Activated effector memory CD4-positive, alpha-beta T cell treated with anti-CD3 and anti-CD28 coated beads, Interleukin-2, amount 50 U/mL, for 16 hours (primary cell): ENCODE measurements at regions not wholly inside any gene's neighbourhood (a gene's known extent, or its start where the extent isn't known, plus 50 kb on each side); places are given as distances from the start of the nearest gene placed in this dataset.

Experiments
- DNase-seq: peaks from one replicate; pipeline ENCODE4 v3.0.0-alpha.2; 2020

DNA sequence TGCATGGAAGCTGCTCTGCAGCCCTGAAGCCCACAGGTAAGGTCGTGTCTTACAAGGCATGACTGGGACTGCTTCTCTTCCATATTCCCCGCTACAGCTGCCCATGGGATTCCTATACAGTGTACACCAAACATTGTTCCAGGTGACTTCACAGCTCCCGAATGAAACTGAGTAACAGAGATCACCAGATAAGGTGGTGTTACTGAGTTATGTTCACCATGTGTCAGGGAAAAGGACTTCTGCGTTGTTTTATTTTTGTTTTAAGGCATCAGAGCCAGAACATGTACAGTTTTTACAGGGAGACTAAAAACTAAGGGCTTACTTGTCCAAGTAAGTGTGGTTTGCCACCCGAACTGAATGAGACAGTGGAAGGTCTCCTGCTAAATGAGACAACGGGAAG, 138.3 kb downstream of the CD83 start:
- no peak for DNase-seq

DNA sequence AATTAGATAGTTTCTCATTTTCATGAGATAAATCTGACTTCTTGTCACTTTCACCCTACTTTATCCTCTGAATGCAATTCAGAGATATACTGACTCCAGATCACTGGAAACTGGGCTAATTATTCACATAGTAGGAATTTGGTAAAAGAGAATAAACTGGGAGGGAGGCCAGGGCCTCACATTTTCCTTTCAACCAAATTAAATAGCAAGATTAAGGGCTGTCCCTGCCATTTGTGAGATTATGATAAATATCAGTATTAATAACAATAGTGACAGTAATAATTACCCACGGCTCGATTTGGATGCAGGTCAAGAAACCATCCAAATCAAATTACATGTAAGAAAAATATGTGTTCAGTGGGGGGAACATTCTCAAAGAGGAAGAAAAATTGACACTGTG, 140.5 kb downstream of the CD83 start:
- DNase-seq = no peak

DNA sequence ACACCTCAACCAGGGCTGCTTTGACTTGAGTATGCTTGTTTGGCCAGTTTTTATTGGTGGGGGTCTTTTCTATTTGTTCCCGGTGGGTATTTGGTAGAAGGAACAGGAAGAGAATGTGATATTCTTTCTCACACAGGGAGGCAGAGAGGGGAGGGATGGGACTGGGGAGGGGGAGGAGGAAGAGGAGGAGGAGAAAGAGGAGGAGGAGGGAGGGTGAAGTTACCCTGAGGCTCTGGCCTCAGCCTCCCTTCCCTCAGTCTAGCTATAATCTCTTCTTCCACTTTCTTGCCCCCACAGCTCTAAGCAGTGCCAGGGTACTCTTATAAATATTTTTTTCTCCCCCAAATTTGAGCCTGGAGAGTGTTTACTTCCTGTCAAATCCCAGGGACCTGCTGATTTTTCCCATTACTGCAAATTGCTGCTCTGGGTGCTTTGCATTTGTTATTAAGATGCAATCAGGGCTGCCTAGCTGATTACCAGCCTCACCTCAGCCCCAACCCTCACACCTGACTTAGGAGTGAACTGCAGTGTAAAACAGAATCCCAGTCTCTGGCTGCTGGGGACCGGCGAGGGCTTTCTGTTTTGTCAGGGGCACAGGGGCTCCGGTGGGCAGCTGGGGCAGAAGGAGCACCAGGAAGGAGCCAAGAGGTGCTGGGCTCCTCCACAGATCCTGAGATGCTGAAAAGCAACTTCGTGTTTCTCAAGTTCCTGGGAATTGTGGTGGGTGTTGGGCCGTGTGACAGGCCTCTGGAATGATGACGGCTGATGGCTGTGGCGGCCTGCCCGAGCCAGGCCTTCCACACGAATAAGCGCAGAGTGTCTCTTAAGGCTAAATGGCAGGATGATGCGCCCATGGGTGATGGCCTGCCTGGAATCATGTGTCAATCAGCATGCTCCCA, 141.4 kb downstream of the CD83 start:
- no peak for DNase-seq

DNA sequence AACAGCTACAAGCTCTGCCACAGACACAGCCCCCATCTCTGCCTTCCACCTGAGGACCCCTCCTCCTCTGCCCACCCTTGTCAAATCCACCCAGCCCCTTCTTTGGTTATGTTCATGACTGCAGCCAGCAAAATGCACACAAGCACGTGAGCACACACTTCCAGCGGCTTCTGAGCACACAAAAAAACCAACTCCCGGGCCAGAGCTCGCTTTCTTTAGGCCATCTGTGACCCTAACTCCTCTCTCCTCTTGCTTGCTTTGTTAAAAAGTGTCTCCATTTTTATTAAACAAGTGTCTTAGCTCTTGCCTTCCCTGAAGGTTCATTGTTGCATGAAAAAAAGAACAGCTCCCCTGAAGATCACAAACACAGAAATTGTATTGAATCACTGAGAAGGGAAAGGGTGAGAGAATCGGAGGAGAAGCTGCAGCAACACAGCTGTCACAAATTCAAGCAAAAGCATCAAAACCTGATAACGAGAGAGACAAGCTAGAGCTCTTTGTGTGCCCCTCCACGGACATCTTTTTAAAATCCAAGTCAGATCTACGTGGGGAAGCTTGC, 142.1 kb downstream of the CD83 start:
- DNase-seq = no peak

DNA sequence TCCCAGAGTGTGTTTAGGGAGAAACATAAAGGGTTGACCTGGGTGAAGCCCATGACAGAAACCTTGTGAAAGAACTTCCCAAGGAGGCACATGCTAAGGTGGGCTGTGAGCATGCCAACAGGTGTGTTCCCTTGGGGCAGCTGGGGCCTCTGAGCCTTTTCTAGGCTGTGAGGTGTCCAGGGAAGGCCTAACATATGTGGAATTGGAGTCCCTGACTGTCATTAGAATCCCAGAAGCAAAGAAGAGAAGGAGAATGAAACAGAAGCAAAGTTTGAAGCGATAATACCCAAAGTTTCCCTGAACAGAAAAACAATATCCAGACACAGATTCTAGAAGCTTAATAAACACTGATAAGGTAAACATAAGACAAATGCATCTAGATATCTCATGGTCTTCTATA, 143.3 kb downstream of the CD83 start:
- DNase-seq = no peak

DNA sequence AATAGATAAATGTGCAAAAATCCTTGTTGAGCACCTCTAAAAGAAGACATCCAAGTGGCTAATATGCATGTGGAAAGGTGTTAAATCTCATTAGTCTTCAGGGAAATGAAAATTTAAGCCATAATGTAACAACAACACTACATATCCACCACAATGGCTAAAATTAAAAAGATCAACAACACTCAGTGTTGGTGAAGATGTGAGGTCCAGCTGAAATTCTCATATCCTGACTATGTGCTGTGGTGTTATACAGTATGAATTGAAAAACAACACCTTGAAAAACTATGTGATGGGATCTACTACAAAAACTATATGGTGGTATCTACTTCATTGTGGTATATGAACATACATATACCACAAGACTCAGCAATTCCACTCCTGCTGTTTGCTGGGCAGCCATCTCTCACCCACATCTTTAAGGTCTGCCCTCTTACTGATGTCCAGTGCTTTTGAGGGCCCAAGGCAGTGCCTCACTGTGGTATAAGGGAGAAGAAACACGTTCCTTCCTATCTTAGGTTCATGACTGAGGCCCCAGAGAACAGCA, 146.4 kb downstream of the CD83 start:
- DNase-seq = no peak

DNA sequence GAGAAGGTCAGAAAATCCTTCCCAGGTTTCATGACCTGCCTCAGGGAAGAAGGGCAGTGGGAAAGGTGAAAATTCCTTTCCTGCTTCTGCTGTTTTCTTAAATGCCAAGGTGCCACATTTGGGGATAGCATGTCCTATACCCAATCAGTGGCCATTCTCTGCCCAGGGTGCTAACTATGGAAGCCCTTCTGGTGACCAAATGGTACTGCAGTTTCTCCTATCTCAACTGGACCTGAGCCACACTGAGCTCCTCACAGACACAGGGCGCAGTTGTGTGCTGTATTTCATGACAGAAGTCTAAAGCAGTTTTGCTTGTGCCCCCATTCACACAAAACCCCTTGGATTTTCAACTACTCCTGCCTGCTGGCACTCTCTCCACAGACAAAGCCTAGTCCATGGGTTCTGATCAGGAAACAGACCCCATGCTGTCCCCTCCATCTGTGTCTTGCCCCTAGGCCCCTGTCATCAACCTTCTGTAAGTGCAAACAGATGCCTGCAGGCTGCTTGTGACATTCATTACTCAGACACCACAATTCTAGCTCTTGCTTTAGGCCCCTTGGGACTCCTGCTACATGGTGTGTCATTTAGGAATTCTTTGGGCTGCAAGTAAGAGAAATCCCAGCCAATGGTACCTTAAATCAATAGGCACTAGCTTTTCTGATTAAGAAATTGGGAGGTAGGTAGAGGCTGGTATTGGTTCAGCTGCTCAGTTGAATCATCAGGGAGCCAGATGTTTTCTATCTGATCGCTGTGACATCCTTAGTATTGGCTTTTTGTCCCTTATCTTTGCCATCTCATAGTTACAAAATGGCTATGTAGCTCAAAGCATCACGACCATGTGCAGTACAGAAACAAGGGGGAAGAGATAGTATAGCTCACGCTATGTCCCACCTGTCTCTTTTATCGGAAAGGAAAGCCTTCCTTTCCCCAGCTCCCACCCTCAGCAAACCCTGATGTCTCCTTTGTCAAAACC, 147.8 kb downstream of the CD83 start:
- DNase-seq = no peak

DNA sequence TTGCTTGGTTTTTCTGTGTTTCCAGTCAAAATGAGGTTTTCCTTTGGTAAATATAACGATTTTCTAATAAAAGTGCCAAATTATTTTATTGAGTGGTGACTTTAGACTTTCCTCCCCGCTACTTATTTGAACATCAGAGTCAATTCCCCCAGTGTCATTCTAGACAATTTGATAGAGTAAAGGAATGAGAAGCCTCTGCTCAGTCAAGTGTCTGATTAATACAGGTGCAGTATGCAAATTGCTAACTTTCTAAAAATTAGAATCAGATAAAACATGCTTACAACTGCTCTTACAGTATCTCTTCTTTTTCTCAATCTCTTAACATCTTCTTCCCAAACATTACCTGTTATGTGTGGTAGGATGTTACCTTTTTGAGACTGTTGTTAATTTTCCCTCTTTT, 148.7 kb downstream of the CD83 start:
- DNase-seq = no peak

DNA sequence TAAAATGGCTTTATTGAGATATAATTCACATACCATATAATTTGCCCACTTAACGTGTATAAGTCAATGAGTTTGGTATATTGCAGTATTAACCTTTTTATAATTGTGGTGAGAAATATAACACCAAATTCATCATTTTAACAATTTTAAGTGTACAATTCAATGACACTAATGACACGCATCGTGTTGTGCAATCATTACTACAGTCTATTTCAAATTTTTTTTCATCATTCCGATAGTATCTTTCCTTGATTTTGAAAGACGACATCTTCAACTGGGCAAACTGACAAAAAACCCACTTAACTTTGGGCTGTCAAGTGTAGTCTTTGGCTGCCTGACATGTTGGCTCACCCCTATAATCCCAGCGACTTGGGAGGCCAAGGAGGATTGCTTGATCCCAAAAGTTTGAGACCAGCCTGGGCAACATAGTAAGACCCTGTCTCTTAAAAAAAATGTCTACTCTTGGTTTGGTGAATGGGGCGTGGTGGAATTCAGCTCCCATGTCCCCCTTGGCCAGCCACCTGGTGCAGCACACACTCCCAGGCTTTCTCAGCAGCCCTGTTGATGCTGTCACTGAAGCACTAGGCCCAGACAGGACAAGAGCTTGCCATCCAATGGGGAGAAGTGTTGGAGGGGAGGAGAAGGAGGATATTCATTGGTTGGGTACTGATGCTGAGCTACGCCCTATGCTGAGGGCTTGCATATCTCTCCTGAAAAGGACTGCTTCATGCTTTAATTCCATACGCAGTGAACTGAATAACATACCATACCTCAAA, 150.5 kb downstream of the CD83 start:
- no peak for DNase-seq

DNA sequence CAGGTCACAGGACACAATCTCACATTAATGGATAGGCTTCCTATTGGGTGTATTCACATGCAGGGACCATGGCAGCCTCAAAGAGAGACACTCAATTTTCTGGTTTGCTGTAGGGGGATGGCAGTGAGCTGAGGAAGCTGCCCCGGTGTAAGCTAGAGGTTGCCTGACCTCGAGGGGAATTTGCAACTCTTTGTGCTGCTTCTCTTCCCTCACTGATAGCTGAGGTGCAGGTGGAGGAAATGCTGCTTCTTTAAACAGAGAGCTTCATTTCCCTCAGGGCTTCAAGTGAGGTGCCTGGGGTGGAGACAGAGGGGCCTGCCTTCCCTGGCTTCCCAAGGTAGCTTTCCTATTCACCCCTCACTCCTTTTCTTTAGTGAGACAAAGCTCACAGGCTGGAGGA, 151.9 kb downstream of the CD83 start:
- no peak for DNase-seq

DNA sequence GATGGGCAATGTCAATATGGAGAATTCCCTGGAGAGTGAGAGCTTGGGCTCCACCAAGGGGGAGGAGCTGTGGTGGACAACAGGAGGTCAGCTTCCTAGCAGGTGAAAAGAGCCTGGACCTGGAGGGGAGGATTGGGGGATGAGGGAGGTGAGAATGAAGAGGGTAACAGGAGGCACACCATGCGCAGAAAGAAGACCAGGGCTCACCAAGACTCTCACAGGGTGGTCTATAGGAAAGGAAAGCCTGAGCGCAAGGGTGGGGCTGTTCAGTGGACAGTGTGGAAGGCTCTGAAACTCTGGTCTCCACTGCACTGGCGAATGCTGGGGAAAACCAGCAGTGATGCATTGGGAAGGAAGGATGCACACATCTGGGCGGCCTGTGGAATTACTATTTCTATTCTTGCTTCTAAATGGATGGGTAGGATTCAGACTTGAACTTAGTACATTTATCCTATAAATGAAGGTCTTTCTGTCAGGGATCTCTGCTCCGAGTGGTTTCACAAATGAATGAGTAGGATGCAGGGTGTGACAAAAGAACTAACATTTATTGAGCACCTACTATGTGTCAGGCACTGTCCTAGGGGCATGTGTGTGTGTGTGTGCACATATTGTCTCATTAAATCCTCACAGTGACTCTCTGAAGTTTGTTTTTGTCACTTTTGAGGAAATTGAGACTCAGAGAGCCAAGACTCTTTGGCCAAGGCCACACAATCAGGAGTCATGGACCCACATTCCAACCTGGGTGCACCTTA, 152.7 kb downstream of the CD83 start:
- DNase-seq = no peak

DNA sequence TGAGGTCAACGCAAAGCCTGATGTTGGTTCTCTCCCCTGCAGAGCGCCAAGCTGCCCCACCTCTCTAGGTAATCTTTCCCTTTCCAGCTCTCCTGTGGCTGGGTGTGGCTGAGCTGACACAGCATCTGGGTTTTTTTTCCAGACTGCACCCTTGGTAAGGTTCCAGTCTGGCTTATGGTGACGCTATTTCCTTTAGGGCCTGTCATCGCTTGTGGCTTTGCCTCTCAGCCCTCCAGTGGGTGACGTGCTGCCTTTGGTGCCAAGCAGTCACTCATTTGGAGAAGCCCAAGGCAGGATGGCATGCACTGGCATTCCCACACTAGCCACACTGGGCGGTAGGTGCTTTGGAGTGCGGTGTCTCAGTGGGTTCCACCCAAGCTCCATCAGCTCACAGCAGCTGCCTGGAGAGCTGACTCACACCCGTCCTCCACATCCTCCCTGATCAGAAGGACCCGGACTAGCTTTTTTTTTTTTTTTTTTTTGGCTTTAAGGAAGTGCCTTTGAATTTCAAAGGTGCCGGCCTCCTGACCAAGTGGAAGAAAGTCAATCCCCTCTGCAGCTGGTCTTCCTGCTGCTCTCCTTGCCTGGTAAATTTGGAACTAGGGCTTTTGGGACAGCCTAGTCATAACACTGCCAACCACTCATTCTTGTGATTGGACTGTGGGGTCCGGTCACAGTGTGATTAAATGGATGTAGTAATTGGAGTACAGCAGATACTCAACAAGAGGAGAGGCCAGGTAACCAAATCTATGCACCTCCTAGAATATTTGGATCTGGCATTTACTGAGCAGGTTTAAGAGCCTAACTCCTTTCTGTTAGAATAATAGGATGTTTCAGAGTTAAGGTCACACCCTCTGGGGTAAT, 153.6 kb downstream of the CD83 start:
- peak; percentile 74 for DNase-seq

DNA sequence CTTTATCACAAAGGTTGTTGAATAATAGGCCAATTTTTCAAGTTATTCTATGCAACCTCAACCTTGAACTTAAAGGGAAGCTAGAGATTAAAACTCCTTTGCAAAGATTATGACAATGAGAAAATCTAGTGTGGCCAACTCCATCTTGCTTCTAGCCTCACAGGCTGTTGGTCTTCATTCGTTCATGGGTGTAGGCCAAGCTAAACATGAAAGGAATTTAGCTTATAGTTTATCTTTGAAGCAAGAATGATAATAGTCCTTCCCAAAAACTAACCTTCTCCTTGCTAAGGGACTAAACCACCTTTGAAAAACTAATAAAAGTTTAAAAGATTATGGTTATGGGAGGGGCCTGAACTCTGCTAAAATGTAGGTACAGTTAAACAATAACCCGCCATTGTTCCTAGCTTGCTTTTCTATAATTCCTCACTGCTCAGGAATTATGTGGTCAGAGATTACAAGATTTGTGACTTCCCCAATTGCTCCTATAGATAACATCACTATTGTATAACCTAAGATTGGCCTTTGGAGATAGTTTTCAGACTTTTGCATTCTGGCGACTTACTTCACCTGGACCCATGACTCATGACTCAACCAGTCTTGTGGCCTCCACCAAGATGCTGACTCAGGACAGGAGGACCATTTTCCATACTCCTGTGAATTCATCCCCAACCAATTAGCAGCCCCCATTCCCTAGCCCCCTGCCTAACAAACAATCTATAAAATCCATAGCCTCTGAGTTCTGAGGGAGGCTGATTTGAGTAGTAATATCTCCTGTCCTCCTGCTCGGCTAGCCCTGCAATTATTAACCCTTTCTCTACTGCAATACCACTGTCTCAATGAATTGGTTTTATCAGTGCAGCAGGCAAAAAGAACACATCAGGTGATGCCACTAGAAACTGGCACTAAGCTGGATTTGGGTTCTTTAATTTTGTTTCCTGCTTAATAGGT, 154.5 kb downstream of the CD83 start:
- peak; percentile 5 for DNase-seq

DNA sequence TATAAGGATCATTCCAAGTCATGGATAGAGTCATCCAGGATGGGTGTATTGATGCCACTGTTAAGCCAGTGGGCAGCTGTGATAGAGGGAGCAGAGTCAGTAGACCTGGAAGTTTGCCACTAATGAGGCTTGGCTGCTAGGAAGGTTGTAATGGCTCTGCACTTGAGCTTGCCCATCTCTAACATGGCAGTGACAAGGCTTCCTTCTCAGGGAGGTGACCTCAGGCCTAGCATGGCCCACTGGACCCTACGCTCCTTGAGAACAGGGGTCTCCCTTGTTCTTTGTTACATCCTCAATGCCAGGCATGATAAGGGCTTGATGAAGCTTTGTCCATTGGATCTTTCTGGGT, 155.1 kb downstream of the CD83 start:
- peak; percentile 12 for DNase-seq

DNA sequence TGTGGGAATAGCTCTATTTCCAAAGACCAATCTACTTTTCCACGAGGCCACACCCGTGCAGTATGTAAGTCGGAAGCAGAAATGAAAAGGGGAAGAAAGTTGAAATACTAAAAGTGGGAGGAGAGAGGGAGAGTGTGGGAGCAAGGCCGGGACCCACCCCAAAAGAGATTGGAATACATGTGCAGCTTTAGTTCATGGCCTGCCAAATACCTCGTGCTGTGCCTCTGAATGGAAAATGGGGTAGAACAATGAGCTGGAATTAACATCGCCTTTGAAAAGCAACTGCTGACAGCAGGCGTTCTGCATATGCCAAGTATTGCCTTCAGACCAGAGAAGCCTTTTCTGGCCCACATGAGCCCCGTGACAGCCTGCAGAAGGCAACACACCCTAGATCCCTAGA, 155.6 kb downstream of the CD83 start:
- peak; percentile 5 for DNase-seq

DNA sequence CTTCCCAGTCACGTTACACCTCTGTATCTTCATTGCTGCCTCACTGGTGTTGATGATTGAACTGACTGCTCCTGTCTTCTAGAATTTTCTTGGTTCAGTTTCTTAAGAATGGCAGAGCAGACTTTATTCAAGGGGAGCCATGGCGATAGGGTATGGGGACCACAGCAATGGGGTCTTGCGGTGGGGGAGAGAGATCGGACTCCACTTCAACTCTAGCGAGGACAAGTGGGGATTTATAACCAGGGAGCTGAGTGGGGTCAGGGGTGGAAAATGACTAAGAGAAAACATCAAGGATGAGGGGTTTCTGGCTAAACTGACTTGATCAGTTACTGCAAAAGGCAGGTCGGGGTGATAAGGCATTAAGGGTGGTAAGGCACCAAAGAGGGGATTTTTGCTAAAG, 156.4 kb downstream of the CD83 start:
- DNase-seq = no peak

DNA sequence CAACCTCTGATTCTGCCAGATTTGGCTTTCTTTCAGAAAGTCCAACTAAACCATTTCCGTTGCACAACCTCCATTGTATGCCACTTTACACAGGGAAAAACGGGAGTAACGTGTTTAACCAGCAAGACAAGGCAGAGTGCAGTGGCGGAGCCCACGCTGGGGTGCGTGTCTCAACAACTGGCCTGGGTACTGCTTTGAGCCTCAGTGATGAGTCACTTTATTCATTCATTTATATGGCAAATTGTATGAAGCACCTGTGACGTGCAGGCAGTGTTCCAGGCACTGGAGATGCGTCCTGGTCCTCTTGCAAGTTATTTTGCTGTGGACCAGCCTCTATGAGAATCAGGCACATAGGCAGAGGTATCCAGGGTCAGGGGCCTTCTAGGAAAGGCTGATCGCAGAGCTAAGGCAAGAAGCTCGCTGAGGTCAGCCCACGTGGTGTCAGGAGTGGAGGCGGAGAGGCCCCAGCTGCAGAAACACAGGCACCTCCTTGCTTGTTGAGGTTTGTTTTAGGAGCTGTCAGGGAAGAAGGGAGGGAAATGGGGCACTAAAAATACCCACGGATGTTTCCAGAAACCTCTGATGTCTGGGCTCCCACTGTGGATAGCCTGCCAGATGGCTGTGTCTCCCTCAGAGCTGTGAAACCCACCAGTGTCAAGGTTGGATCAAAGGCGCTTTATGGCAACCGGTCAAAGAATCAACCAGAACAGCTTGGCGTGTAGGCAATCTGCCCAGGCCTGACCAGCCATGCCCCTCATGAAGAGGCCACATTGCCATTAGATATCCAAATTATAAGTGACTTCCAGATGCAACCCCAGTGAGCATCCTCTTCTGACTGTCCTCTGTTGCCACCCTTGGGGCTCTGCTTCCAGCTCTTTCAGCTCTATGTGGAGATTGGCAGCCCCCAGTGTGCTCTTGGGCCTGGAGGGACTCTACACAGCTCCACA, 157.2 kb downstream of the CD83 start:
- DNase-seq = no peak

DNA sequence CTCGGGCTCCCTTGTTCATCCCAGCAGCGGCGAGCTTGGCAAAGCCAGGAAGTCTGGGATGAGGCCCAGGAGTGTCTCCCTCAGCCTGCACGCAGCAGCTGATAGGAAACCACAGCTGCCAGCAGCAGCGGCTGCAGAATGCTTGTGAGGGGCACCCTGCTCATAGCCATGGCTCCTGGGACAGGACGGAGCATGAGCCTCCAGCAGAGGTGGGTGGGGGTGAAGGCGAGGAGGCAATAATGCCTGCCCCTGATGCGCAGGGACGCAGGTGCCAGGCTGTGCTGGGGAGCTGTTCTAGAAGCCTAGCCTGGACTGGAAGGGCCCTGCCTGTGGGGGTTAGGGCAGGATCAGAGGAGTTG, 157.9 kb downstream of the CD83 start:
- DNase-seq = no peak
